Prostate gland (tissue), 2 donors: ENCODE measurements at regions not wholly inside any gene's neighbourhood (a gene's known extent, or its start where the extent isn't known, plus 50 kb on each side); places are given as distances from the start of the nearest gene placed in this dataset.

ENCODE experiments used
- DNase-seq: peaks from one replicate; pipeline ENCODE4 v3.0.0-alpha.2; 2019; ENCODE audit warnings: low spot score
- H3K27ac ChIP-seq, 2 donors: fragments of 200-600 bp; sonication (generic); 2 replicates each; pipeline ENCODE4 v1.5.1; 2017 to 2019
- H3K27me3 ChIP-seq: fragments of 200-600 bp; sonication (generic); replicated peaks from 2 replicates; pipeline ENCODE4 v1.5.1; 2019; ENCODE audit not compliant: insufficient read depth
- H3K36me3 ChIP-seq, 2 donors: fragments of 200-600 bp; sonication (generic); 1 replicate in 1 of 2; 2 replicates in 1 of 2; pipeline versions ENCODE4 v1.5.1 to v1.8.1; 2017 to 2019
- H3K4me1 ChIP-seq: fragments of 200-600 bp; sonication (generic); replicated peaks from 2 replicates; pipeline ENCODE4 v1.5.1; 2019
- H3K4me3 ChIP-seq, 2 donors: fragments of 200-600 bp; sonication (generic); 2 replicates each; pipeline ENCODE4 v1.5.1; 2017 to 2019
- H3K9me3 ChIP-seq: fragments of 200-600 bp; sonication (generic); 2 replicates; pipeline ENCODE4 v1.5.1; 2017
- CTCF ChIP-seq, 4 experiments: fragments of 200-600 bp in 2 of 4; fragments of 450-650 bp in 2 of 4; sonication (generic) in 2 of 4; IDR thresholded peaks; 1 replicate in 3 of 4; 2 replicates in 1 of 4; pipeline ENCODE4 v1.5.1; 2016 to 2019; ENCODE audit warnings: antibody characterized with exemption in 4 of 4, mild to moderate bottlenecking in 2 of 4, moderate library complexity in 2 of 4
- POLR2A ChIP-seq: fragments of 450-650 bp; IDR thresholded peaks from one replicate; pipeline ENCODE4 v1.6.1; 2016; ENCODE audit warnings: antibody characterized with exemption, mild to moderate bottlenecking
- POLR2AphosphoS5 ChIP-seq: sonication (generic); formaldehyde crosslinking; IDR thresholded peaks from one replicate; pipeline ENCODE4 v1.6.1; 2017; ENCODE audit warnings: antibody characterized with exemption
- WGBS: methylation state at CpG from one replicate; pipeline ENCODE4 v1.1.5; 2018; 5-methylcytosine and 5-hydroxymethylcytosine counted together
- intact Hi-C: fragments of 100-400 bp; cut with DNase I; formaldehyde crosslinking; loops from one replicate; pipeline ENCODE4 v1.14.2; 2022

GRCh38 chr4:170672381-170672965, 582.7 kb upstream of the AADAT start:
- TF ChIP-seq CTCF (IDR thresholded peaks at IDR 0.05) (no peak), POLR2A (no peak)
- Histone ChIP-seq H3K27ac (no peak overlapping the region), H3K27me3 (no peaks in the 10 kb centered on the region), H3K36me3 (no peaks in the 10 kb centered on the region), H3K9me3 (no peaks in the 10 kb centered on the region), H3K4me3 (no peak overlapping the region), H3K4me1 (no peaks in the 10 kb centered on the region)
- WGBS, result 3% methylated on average over 1 of the region's 1 CpG
- DNase-seq, result no peak
- intact Hi-C loops, result no loop called here

GRCh38 chr4:170671171-170671570, 581.4 kb upstream of the AADAT start:
- Histone ChIP-seq H3K27me3 (no peaks in the 10 kb centered on the region), H3K36me3 (no peaks in the 10 kb centered on the region), H3K27ac (no peak overlapping the region), H3K4me3 (no peak overlapping the region), H3K9me3 (no peaks in the 10 kb centered on the region), H3K4me1 (no peaks in the 10 kb centered on the region)
- DNase-seq, result no peak
- WGBS, result 91% methylated on average over 1 of the region's 1 CpG
- intact Hi-C loops, result no loop called here
- TF ChIP-seq CTCF (IDR thresholded peaks at IDR 0.05) (no peak), POLR2AphosphoS5 (no peak), POLR2A (no peak)

- Histone ChIP-seq H3K36me3 (no peaks in the 10 kb centered on the region), H3K4me1 (no peaks in the 10 kb centered on the region), H3K27me3 (no peaks in the 10 kb centered on the region), H3K27ac (no peak overlapping the region), H3K9me3 (no peaks in the 10 kb centered on the region), H3K4me3 (no peak overlapping the region)
- intact Hi-C loops, result no loop called here
- DNase-seq, result no peak
- TF ChIP-seq POLR2A (no peak), CTCF (IDR thresholded peaks at IDR 0.05) (no peak)
- WGBS, result 88% methylated on average over 4 of the region's 4 CpGs
Observed at GRCh38 chr4:170667814-170668213, 578.1 kb upstream of the AADAT start.

GRCh38 chr4:170666909-170667308, 577.2 kb upstream of the AADAT start:
- DNase-seq, result no peak
- 56% methylated on average over 2 of the region's 2 CpGs for WGBS
- no peak for TF ChIP-seq POLR2AphosphoS5
- no peaks in the 10 kb centered on the region for H3K4me1 ChIP-seq
- intact Hi-C loops, result no loop called here
- no peaks in the 10 kb centered on the region for H3K9me3 ChIP-seq
- no peak overlapping the region for H3K27ac ChIP-seq
- no peaks in the 10 kb centered on the region for H3K36me3 ChIP-seq
- H3K27me3 ChIP-seq, result no peaks in the 10 kb centered on the region
- H3K4me3 ChIP-seq, result no peak overlapping the region

- 21% methylated on average over 4 of the region's 4 CpGs for WGBS
Observed at GRCh38 chr4:170662250-170662649, 572.5 kb upstream of the AADAT start.

More at GRCh38 chr4:170662250-170662649, 572.5 kb upstream of the AADAT start:
- TF ChIP-seq POLR2A (no peak), POLR2AphosphoS5 (no peak), CTCF (IDR thresholded peaks at IDR 0.05) (no peak)
- no peak for DNase-seq
- Histone ChIP-seq H3K27ac (no peak overlapping the region), H3K9me3 (no peaks in the 10 kb centered on the region), H3K4me1 (no peaks in the 10 kb centered on the region), H3K36me3 (no peaks in the 10 kb centered on the region), H3K27me3 (no peaks in the 10 kb centered on the region), H3K4me3 (no peak overlapping the region)
- intact Hi-C loops, result no loop called here
